HepG2 (cell line): ENCODE measurements at regions not wholly inside any gene's neighbourhood (a gene's known extent, or its start where the extent isn't known, plus 50 kb on each side); places are given as distances from the start of the nearest gene placed in this dataset.

Source experiments
- ATAC-seq: fragments of 200-7000 bp; cut with Tn5 transposase; 3 replicates; pipeline ENCODE4 v1.9.1; 2020; ENCODE audit warnings: mild to moderate bottlenecking, moderate library complexity
- BruUV-seq: library from RNA; stranded (reverse); fragments of 400-500 nt; replicated peaks from 2 replicates; lab custom pipeline; 2021; lab: Mats Ljungman, UMichigan
- CTCF ChIA-PET: fragments of 300-600 bp; formaldehyde crosslinking; extraction: SDS; loops from one replicate; lab custom pipeline; 2021; ENCODE audit warnings: low total read pairs, inconsistent platforms, low intra/inter-chr PET ratio; lab: Yijun Ruan, JAX
- POLR2A ChIA-PET: fragments of 350-600 bp; sonication (Branson Sonifier 250); formaldehyde crosslinking; loops from one replicate; lab custom pipeline; 2020; ENCODE audit warnings: antibody characterized with exemption, inconsistent platforms; lab: Yijun Ruan, JAX
- DNase-seq: peaks from one replicate; pipeline ENCODE4 v3.0.0-alpha.2; 2015; ENCODE audit warnings: low spot score
- FAIRE-seq: peaks from 3 replicates; lab custom pipeline; 2011; peaks lifted over from hg19 to GRCh38; lab: Jason Lieb, UNC
- H2AFZ ChIP-seq: one replicate; pipeline ENCODE4 v1.6.1; 2011; ENCODE audit warnings: low read length, inconsistent platforms
- H3K27ac ChIP-seq: fragments of 300-600 bp; 3 replicates; pipeline ENCODE4 v1.8.0; 2011; ENCODE audit warnings: mixed run types, mild to moderate bottlenecking, mixed read lengths, low read length, inconsistent platforms; ENCODE audit not compliant: insufficient read depth; ENCODE audit errors: extremely low read length
- H3K27me3 ChIP-seq, 2 experiments: fragments of 200-600 bp in 1 of 2; 2 replicates in 1 of 2; 3 replicates in 1 of 2; pipeline versions ENCODE4 v1.6.0 to v1.8.0; 2011; ENCODE audit warnings: low read length in 2 of 2, mild to moderate bottlenecking in 2 of 2, moderate library complexity in 2 of 2, inconsistent platforms in 1 of 2; ENCODE audit not compliant: insufficient read depth in 2 of 2, control insufficient read depth in 1 of 2
- H3K36me3 ChIP-seq, 2 experiments: fragments of 200-600 bp in 1 of 2; replicated peaks in 1 of 2; 2 replicates in 1 of 2; 3 replicates in 1 of 2; pipeline versions ENCODE4 v1.5.1 to v1.8.0; 2011; ENCODE audit warnings: low read length in 2 of 2, inconsistent platforms in 1 of 2; ENCODE audit not compliant: insufficient read depth in 2 of 2, control insufficient read depth in 1 of 2
- H3K4me1 ChIP-seq: 2 replicates; pipeline ENCODE4 v1.5.1; 2012; ENCODE audit warnings: low read length, inconsistent platforms; ENCODE audit not compliant: insufficient read depth
- H3K4me2 ChIP-seq: 2 replicates; pipeline ENCODE4 v1.6.0; 2011; ENCODE audit warnings: low read depth, low read length, inconsistent platforms
- H3K4me3 ChIP-seq, 3 experiments: fragments of 200-600 bp in 1 of 3; sonication (generic), shearing (Covaris generic) in 1 of 3; replicated peaks in 1 of 3; 2 replicates each; pipeline ENCODE4 v1.5.1; 2011 to 2016; ENCODE audit warnings: low read length in 3 of 3, inconsistent platforms in 2 of 3, low read depth in 2 of 3, mild to moderate bottlenecking in 2 of 3, control low read depth in 1 of 3, mixed read lengths in 1 of 3; ENCODE audit not compliant: insufficient read depth in 1 of 3
- H3K79me2 ChIP-seq: one replicate; pipeline ENCODE4 v1.6.1; 2011; ENCODE audit warnings: low read length, inconsistent platforms; ENCODE audit not compliant: insufficient read depth
- H3K9ac ChIP-seq: 2 replicates; pipeline ENCODE4 v1.6.0; 2011; ENCODE audit warnings: mild to moderate bottlenecking, low read depth, low read length, inconsistent platforms; ENCODE audit not compliant: insufficient read depth
- H3K9me3 ChIP-seq: 2 replicates; pipeline ENCODE4 v1.5.1; 2012; ENCODE audit warnings: mild to moderate bottlenecking, low read length
- H4K20me1 ChIP-seq: 2 replicates; pipeline ENCODE4 v1.6.0; 2011; ENCODE audit warnings: inconsistent platforms, mild to moderate bottlenecking, low read length, moderate library complexity; ENCODE audit not compliant: insufficient read depth
- AGO1 ChIP-seq: fragments of 200-400 bp; formaldehyde crosslinking; IDR thresholded peaks from 2 replicates; pipeline ENCODE4 v1.6.1; 2017; ENCODE audit warnings: mild to moderate bottlenecking, low read depth, low read length, moderate library complexity; ENCODE audit not compliant: poor library complexity, severe bottlenecking
- CAMTA2 ChIP-seq: sonication (generic); formaldehyde crosslinking; IDR thresholded peaks from 2 replicates; pipeline ENCODE4 v1.4.0; 2020; ENCODE audit warnings: mild to moderate bottlenecking, missing genetic modification reagents, borderline replicate concordance
- ELF4 ChIP-seq: sonication (generic); formaldehyde crosslinking; IDR thresholded peaks from 2 replicates; pipeline ENCODE4 v1.5.0; 2020; ENCODE audit warnings: missing genetic modification reagents, mild to moderate bottlenecking, moderate library complexity, borderline replicate concordance
- ETV5 ChIP-seq: IDR thresholded peaks from 2 replicates; pipeline ENCODE4 v1.6.1; 2018; ENCODE audit warnings: missing biosample characterization, missing genetic modification reagents, inconsistent platforms, borderline replicate concordance
- IKZF1 ChIP-seq: fragments of 450-650 bp; IDR thresholded peaks from 2 replicates; pipeline ENCODE4 v1.7.1; 2016
- MIER2 ChIP-seq: IDR thresholded peaks from 2 replicates; pipeline ENCODE4 v1.6.1; 2016; ENCODE audit warnings: missing biosample characterization, missing genetic modification reagents
- NR2C2 ChIP-seq: sonication (generic); formaldehyde crosslinking; IDR thresholded peaks from 2 replicates; pipeline ENCODE4 v1.4.0; 2020; ENCODE audit warnings: missing genetic modification reagents, mild to moderate bottlenecking, moderate library complexity, borderline replicate concordance
- RARA ChIP-seq: IDR thresholded peaks from 2 replicates; pipeline ENCODE4 v1.6.1; 2016; ENCODE audit warnings: missing genetic modification reagents, missing compliant biosample characterization
- SNAPC2 ChIP-seq: sonication (generic); formaldehyde crosslinking; IDR thresholded peaks from 2 replicates; pipeline ENCODE4 v1.8.1; 2022; ENCODE audit warnings: mild to moderate bottlenecking, missing genetic modification reagents
- ZFY ChIP-seq: sonication (generic); formaldehyde crosslinking; IDR thresholded peaks from 2 replicates; pipeline ENCODE4 v1.4.0; 2020; ENCODE audit warnings: missing genetic modification reagents
- ZNF546 ChIP-seq: sonication (generic); formaldehyde crosslinking; conservative IDR thresholded peaks from 2 replicates; pipeline ENCODE4 v1.8.1; 2023; ENCODE audit warnings: mild to moderate bottlenecking, missing genetic modification reagents
- ZNF75D ChIP-seq: sonication (generic); formaldehyde crosslinking; IDR thresholded peaks from 2 replicates; pipeline ENCODE4 v1.8.1; 2023; ENCODE audit warnings: missing genetic modification reagents, mild to moderate bottlenecking, borderline replicate concordance
- WGBS: methylation state at CpG from one replicate; pipeline ENCODE4 v1.1.6; 2017; ENCODE audit warnings: low lambda C conversion rate; 5-methylcytosine and 5-hydroxymethylcytosine counted together
- in situ Hi-C: cut with HindIII; loops from 2 replicates; pipeline ENCODE4 v1.10.0; 2017; ENCODE audit warnings: low pct_unique_long_range_greater_than_20kb; ENCODE audit not compliant: extremely low pct_ligation_motif_present
- intact Hi-C: fragments of 100-400 bp; cut with micrococcal nuclease; formaldehyde crosslinking; loops from one replicate; pipeline ENCODE4 v1.10.0; 2022; ENCODE audit not compliant: unreplicated experiment
- TF ChIP-seq, protein P1 (sequence below): sonication (generic); formaldehyde crosslinking; IDR thresholded peaks from 2 replicates; pipeline ENCODE4 v1.8.0; 2023; ENCODE audit warnings: mild to moderate bottlenecking, missing genetic modification reagents

DNA sequence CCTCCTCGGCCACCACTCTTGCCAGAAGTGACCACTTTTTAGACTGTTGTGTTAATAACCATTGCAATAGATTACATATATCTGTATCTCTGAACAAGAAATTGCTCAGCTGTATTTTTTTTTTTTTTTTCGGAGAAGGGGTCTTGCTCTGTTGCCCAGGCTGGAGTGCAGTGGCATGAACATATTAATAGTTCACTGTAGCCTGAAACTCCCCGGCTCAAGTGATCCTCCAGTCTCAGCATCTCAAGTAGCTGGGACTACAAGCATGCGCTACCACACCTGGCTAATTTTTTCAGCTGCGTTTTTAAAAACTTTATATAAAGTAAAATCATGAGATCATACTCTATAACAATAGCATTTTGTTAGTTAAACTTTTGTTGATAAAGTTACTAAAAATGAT is 609.0 kb downstream of the ZNF385D start:
- H3K27ac ChIP-seq, result no peak overlapping the region
- POLR2A ChIA-PET, result no interaction called here
- WGBS, result 13% methylated on average over 5 of the region's 5 CpGs
- CTCF ChIA-PET, result no interaction called here
- no peak overlapping the region for H3K4me3 ChIP-seq
- no peak overlapping the region for H3K9ac ChIP-seq
- in situ Hi-C loops (no loop called here), intact Hi-C loops (no loop called here)
- H3K4me1 ChIP-seq, result no peaks in the 10 kb centered on the region
- ATAC-seq, result no peak
- peaks cover 53% of the 10 kb centered on the region for H3K9me3 ChIP-seq
- H3K27me3 ChIP-seq, result no peaks in the 10 kb centered on the region
- no peaks in the 10 kb centered on the region for H3K79me2 ChIP-seq
- no TSS peak for BruUV-seq
- TF ChIP-seq MIER2 (CRISPR knock-in tag), result no peak
- no peak for TF ChIP-seq CAMTA2
- TF ChIP-seq SNAPC2 (CRISPR knock-in tag), result no peak
- TF ChIP-seq NR2C2 (CRISPR knock-in tag), result no peak
- no peak for TF ChIP-seq ZNF546 (CRISPR knock-in tag)
- no peak for TF ChIP-seq RARA (CRISPR knock-in tag)
- no peak for TF ChIP-seq ELF4
- TF ChIP-seq AGO1, result no peak
- TF ChIP-seq, all 625 proteins: peak for 0
- no peak overlapping the region for H2AFZ ChIP-seq
- no peaks in the 10 kb centered on the region for H4K20me1 ChIP-seq
- H3K4me2 ChIP-seq, result no peak overlapping the region
- FAIRE-seq (no peak), DNase-seq (no peak)
- no peaks in the 10 kb centered on the region for H3K36me3 ChIP-seq

DNA sequence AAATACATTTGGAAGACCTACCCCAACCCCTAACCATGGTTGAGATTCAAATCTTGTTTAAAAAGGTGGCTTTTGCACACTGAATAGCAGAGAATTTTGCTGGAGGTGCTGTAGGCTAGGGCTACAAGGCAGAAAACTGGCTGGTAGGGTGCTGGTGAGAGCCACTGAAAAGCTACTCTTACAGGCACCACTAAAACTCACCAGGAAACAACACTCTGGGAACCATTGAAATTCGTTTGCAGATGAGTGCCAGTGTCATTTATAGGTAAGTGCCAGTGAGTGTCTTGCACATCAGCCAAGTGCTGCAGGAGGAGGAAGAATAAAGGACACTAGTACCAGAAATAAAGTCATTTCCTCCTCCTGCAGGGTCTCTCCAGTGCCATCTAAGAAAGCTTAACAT is 610.2 kb downstream of the ZNF385D start:
- Histone ChIP-seq H3K4me1 (no peaks in the 10 kb centered on the region), H3K4me2 (no peak overlapping the region), H3K4me3 (no peak overlapping the region), H3K27ac (no peak overlapping the region)
- CTCF ChIA-PET, result no interaction called here
- intact Hi-C loops, result no loop called here
- no peak for TF ChIP-seq ETV5 (CRISPR knock-in tag)
- TF ChIP-seq IKZF1, result no peak
- TF ChIP-seq ZNF75D (CRISPR knock-in tag), result no peak
- TF ChIP-seq, protein P1, sequence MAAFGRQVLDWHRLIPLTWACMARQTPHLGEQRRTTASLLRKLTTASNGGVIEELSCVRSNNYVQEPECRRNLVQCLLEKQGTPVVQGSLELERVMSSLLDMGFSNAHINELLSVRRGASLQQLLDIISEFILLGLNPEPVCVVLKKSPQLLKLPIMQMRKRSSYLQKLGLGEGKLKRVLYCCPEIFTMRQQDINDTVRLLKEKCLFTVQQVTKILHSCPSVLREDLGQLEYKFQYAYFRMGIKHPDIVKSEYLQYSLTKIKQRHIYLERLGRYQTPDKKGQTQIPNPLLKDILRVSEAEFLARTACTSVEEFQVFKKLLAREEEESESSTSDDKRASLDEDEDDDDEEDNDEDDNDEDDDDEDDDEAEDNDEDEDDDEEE (CRISPR knock-in tag), result no peak
- TF ChIP-seq ZFY (CRISPR knock-in tag), result no peak
- TF ChIP-seq, all 625 proteins: peak for 0
- peaks cover 53% of the 10 kb centered on the region for H3K9me3 ChIP-seq
- no peaks in the 10 kb centered on the region for H3K36me3 ChIP-seq
- 0% methylated on average over 1 of the region's 1 CpG for WGBS
- no peaks in the 10 kb centered on the region for H3K27me3 ChIP-seq
- DNase-seq (no peak), ATAC-seq (no peak), FAIRE-seq (no peak)
- H3K79me2 ChIP-seq, result no peaks in the 10 kb centered on the region
- in situ Hi-C loops, result no loop called here
- no peak overlapping the region for H3K9ac ChIP-seq
- no TSS peak for BruUV-seq
- no peaks in the 10 kb centered on the region for H4K20me1 ChIP-seq
- POLR2A ChIA-PET, result no interaction called here
- no peak overlapping the region for H2AFZ ChIP-seq
